Gastrocnemius medialis (tissue), 4 donors: ENCODE measurements at regions not wholly inside any gene's neighbourhood (a gene's known extent, or its start where the extent isn't known, plus 50 kb on each side); places are given as distances from the start of the nearest gene placed in this dataset.

Experiments used
- ATAC-seq, 2 donors: fragments of 150-250 bp; one replicate each; pipeline ENCODE4 v1.9.1; 2016
- DNase-seq, 2 donors: peaks; one replicate each; pipeline ENCODE4 v3.0.0-alpha.2; 2019
- H3K27ac ChIP-seq, 4 donors: fragments of 200-600 bp; sonication (generic); 1 replicate in 1 of 4; 2 replicates in 3 of 4; pipeline ENCODE4 v1.5.1; 2016 to 2018; ENCODE audit warnings: mild to moderate bottlenecking in 2 of 4, moderate library complexity in 1 of 4
- H3K27me3 ChIP-seq, 3 donors: fragments of 200-600 bp; sonication (generic) in 2 of 3; 1 replicate in 1 of 3; 2 replicates in 2 of 3; pipeline versions ENCODE4 v1.5.1 to v1.6.0; 2016 to 2019; ENCODE audit warnings: mild to moderate bottlenecking in 1 of 3, moderate library complexity in 1 of 3
- H3K36me3 ChIP-seq, 2 donors: fragments of 200-600 bp; sonication (generic) in 1 of 2; one replicate each; pipeline ENCODE4 v1.5.1; 2017 to 2018
- H3K4me1 ChIP-seq, 2 donors: fragments of 200-600 bp; sonication (generic) in 1 of 2; one replicate each; pipeline ENCODE4 v1.5.1; 2016 to 2017; ENCODE audit warnings: mild to moderate bottlenecking in 2 of 2
- H3K4me3 ChIP-seq, 4 donors: fragments of 200-600 bp; sonication (generic) in 3 of 4; 1 replicate in 1 of 4; 2 replicates in 3 of 4; pipeline ENCODE4 v1.5.1; 2016 to 2019; ENCODE audit warnings: mild to moderate bottlenecking in 2 of 4
- H3K9me3 ChIP-seq, 3 donors: fragments of 200-600 bp; sonication (generic) in 2 of 3; 1 replicate in 1 of 3; 2 replicates in 2 of 3; pipeline ENCODE4 v1.5.1; 2016 to 2019
- CTCF ChIP-seq, 5 experiments: fragments of 450-650 bp in 3 of 5; fragments of 200-600 bp in 2 of 5; sonication (generic) in 2 of 5; IDR thresholded peaks in 4 of 5; conservative IDR thresholded peaks in 1 of 5; 1 replicate in 4 of 5; 2 replicates in 1 of 5; pipeline ENCODE4 v1.5.1; 2016 to 2019; ENCODE audit warnings: antibody characterized with exemption in 5 of 5, mild to moderate bottlenecking in 3 of 5, moderate library complexity in 3 of 5
- POLR2A ChIP-seq, 2 donors: fragments of 450-650 bp; IDR thresholded peaks; one replicate each; pipeline ENCODE4 v1.6.1; 2017; ENCODE audit warnings: antibody characterized with exemption in 2 of 2, mild to moderate bottlenecking in 2 of 2, moderate library complexity in 2 of 2
- in situ Hi-C, 4 donors: fragments of 200-750 bp; cut with MboI; loops; one replicate each; pipeline versions ENCODE4 v1.15.0 to v1.8.0; 2017; ENCODE audit warnings: low sequenced_read_pairs in 4 of 4
- intact Hi-C: fragments of 100-400 bp; cut with DNase I; formaldehyde crosslinking; loops from one replicate; pipeline ENCODE4 v1.15.1; 2023; ENCODE audit warnings: low total_unique reads

GRCh38 chr2:103823847-103824246 is 1030.1 kb upstream of the POU3F3 start:
- intact Hi-C loops, result no loop called here
- Histone ChIP-seq H3K4me1 (no peaks in the 10 kb centered on the region), H3K36me3 (no peaks in the 10 kb centered on the region), H3K9me3 (no peaks in the 10 kb centered on the region), H3K27me3 (no peaks in the 10 kb centered on the region), H3K4me3 (no peak overlapping the region), H3K27ac (no peak overlapping the region)
- DNase-seq, result no peak
- no peak for ATAC-seq
- in situ Hi-C loops, result no loop called here
- no peak for TF ChIP-seq CTCF (IDR thresholded peaks at IDR 0.05 in 4 of 5, conservative IDR thresholded peaks at IDR 0.05 in 1 of 5)
- no peak for TF ChIP-seq POLR2A (IDR thresholded peaks at IDR 0.05)

- TF ChIP-seq CTCF (IDR thresholded peaks at IDR 0.05 in 4 of 5, conservative IDR thresholded peaks at IDR 0.05 in 1 of 5), result no peak
- no peak for TF ChIP-seq POLR2A (IDR thresholded peaks at IDR 0.05)
- ATAC-seq, result no peak
- intact Hi-C loops, result no loop called here
These were observed 1006.6 kb upstream of the POU3F3 start for GRCh38 chr2:103847276-103847675.

GRCh38 chr2:103859238-103859637 is 994.7 kb upstream of the POU3F3 start:
- no peak for TF ChIP-seq POLR2A (IDR thresholded peaks at IDR 0.05)
- TF ChIP-seq CTCF (IDR thresholded peaks at IDR 0.05 in 4 of 5, conservative IDR thresholded peaks at IDR 0.05 in 1 of 5), result no peak
- intact Hi-C loops, result no loop called here
- in situ Hi-C loops, result no loop called here

More at GRCh38 chr2:103847276-103847675, 1006.6 kb upstream of the POU3F3 start:
- no peak overlapping the region for H3K4me3 ChIP-seq
- H3K27ac ChIP-seq, result no peak overlapping the region
- DNase-seq, result no peak
- no peaks in the 10 kb centered on the region for H3K4me1 ChIP-seq
- in situ Hi-C loops, result no loop called here
- no peaks in the 10 kb centered on the region for H3K36me3 ChIP-seq
- no peaks in the 10 kb centered on the region for H3K27me3 ChIP-seq
- H3K9me3 ChIP-seq, result no peaks in the 10 kb centered on the region

GRCh38 chr2:103860016-103860415 is 993.9 kb upstream of the POU3F3 start:
- TF ChIP-seq CTCF (IDR thresholded peaks at IDR 0.05 in 4 of 5, conservative IDR thresholded peaks at IDR 0.05 in 1 of 5) (no peak), POLR2A (IDR thresholded peaks at IDR 0.05) (no peak)
- intact Hi-C loops, result no loop called here

More at GRCh38 chr2:103859238-103859637, 994.7 kb upstream of the POU3F3 start:
- Histone ChIP-seq H3K4me3 (no peak overlapping the region), H3K4me1 (no peaks in the 10 kb centered on the region), H3K27me3 (no peaks in the 10 kb centered on the region), H3K27ac (no peak overlapping the region), H3K9me3 (no peaks in the 10 kb centered on the region), H3K36me3 (no peaks in the 10 kb centered on the region)
- DNase-seq, result no peak
- ATAC-seq, result no peak

GRCh38 chr2:103868396-103868795 is 985.5 kb upstream of the POU3F3 start:
- H3K4me3 ChIP-seq, result no peak overlapping the region
- no peaks in the 10 kb centered on the region for H3K4me1 ChIP-seq
- TF ChIP-seq POLR2A (IDR thresholded peaks at IDR 0.05), result no peak
- no peak for TF ChIP-seq CTCF (IDR thresholded peaks at IDR 0.05 in 4 of 5, conservative IDR thresholded peaks at IDR 0.05 in 1 of 5)
- H3K27me3 ChIP-seq, result no peaks in the 10 kb centered on the region
- intact Hi-C loops (no loop called here), in situ Hi-C loops (no loop called here)
- H3K36me3 ChIP-seq, result no peaks in the 10 kb centered on the region
- no peaks in the 10 kb centered on the region for H3K9me3 ChIP-seq
- DNase-seq, result no peak
- H3K27ac ChIP-seq, result no peak overlapping the region
- ATAC-seq, result no peak

More at GRCh38 chr2:103860016-103860415, 993.9 kb upstream of the POU3F3 start:
- no peak overlapping the region for H3K4me3 ChIP-seq
- no peaks in the 10 kb centered on the region for H3K9me3 ChIP-seq
- ATAC-seq (no peak), DNase-seq (no peak)
- no peaks in the 10 kb centered on the region for H3K36me3 ChIP-seq
- no peaks in the 10 kb centered on the region for H3K27me3 ChIP-seq
- H3K4me1 ChIP-seq, result no peaks in the 10 kb centered on the region
- no peak overlapping the region for H3K27ac ChIP-seq
- in situ Hi-C loops, result no loop called here
